ENCODE measurements at regions not wholly inside any gene's neighbourhood (a gene's known extent, or its start where the extent isn't known, plus 50 kb on each side); places are given as distances from the start of the nearest gene placed in this dataset.
"Not testable (repeated sequence)": the region's sequence is repeated elsewhere in the genome, so short reads cannot be mapped to it uniquely, and the experiment has no call there.

DNA sequence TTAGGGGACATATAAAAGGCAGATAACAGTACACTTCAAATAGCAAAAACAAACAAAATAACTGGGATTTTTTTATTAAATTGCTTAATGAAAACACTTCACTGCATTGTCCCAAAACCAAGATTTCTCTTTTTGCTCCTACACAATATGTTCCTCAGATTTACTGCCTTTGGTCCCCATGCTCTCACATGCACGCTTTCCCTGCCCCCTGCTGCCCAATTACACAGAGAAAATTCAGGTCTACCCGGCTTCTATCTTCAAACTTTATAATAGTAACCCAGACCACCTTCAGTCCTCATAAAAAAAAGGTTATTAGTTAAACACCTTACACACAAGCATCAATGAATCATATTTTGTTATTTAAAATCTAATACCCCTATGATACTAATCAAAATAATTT lies 673.8 kb upstream of the HS3ST5 start:
- DNase-seq, result no peak

DNA sequence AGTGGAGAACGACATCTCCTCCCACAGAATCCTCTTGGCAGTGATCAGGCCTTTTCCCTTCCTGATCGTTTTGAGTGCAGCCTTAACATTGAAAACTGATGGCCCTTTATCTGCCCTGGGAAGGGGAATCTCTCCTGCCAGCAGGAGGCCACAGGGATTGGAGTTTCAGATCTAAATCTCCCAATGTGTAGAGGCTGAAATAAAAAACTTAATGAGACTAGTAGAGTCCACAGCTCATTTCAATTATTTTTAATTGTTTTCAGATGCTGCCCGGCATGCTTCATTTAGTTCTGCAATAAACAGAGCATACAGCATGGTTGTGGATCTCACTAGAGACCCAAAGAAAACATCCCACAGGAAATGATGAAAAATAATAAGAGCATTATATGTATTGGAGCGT lies 662.2 kb upstream of the HS3ST5 start:
- DNase-seq, result no peak

DNA sequence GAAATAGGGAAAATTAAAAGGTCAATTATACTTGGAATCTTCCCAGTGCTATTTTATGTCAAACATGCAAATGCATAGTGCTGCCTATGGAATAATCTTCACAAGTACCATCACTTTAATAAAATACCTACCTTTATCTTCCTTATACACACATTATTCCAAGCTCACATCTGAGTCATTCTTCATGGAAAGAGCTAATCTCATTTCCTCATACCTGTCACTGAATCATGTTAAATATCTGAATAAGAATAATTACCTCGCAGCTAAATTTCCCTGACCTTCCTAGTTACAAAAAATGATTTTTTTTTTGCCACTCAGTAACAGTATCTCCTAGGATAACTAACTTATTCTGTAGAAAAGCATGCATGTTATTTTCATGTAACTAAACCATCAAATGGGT lies 661.4 kb upstream of the HS3ST5 start:
- no peak for DNase-seq

DNA sequence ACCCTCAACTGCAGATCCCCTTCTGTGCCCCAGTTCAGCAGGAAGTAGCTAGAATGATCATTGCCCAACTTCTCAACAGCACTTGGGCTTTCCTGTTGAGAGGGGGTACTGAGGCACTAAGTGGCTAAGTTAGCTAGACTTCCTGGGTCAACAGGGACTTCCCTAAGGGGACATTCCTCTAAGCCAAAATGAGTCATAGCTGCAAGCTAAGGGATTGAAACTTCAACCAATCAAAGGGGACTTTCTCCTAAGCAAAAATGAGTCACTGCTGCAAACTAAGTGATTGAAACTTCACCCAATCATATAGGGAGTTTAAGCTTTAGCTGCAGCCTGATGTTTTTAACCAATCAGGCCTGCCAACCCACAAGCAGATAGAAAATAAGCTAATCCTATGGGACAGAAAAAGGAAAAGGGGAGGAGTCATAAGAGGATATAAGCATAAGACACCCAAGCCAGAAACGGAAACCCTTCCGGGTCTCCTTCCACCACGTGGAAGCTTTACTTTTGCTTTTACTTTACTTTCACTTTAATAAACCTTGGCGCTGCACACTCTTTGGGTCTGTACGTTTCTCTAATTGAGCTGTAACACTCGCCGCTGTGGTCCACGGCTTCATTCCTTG lies 659.0 kb upstream of the HS3ST5 start:
- DNase-seq, result peak; percentile 16

DNA sequence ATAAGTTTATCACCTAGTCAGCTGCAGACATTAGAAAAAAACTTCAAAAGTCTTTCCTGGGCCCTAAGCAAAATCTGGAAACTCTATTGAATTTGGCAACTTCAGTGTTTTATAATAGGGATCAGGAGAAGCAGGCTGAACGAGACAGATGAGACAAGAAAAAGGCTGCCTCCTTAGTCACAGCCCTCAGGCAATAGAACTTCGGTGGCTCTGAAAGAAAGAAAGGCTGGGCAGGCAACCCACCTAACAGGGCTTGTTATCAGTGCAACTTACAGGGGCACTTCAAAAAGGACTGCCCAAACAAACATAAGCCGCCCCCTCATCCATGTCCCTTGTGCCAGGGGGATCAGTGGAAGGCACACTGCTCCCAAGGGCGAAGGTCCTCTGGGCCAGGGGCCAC lies 657.9 kb upstream of the HS3ST5 start:
- DNase-seq, result no peak

DNA sequence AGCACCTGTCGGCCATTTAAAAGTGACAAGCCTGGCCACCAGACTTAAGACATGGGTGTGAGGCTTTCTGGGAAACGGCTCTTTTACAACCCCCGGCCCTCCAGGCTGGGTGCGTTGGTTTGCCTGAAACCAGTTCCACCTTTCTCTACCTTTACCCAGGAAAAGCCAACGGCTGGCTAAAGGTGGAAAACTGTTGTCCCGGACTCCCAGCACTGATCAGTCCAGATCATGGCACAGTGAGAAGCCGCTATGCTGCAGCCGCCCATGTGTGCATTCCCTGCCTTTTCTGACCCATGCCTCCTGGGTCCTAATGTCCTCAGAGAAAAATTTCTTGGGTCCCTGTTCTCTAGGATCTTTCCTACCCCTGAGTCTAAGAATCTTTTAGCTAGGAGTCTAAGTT lies 655.7 kb upstream of the HS3ST5 start:
- DNase-seq, result no peak

DNA sequence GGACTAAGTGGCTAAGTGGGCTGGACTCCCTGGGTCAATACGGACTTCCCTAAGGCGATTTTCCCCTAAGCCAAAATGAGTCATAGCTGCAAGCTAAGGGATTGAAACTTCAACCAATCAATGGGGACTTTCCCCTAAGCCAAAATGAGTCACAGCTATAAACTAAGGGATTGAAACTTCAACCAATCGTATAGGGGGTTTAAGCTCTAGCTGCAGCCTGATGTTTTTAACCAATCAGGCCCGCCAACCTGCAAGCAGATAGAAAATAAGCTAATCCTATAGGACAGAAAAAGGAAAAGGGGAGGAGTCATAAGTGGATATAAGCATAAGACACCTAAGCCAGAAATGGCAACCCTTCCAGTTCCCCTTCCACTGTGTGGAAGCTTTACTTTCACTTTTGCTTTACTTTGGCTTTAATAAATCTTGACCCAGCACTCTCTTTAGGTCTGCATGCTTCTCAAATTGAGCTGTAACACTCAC lies 655.0 kb upstream of the HS3ST5 start:
- peak; percentile 6 for DNase-seq

DNA sequence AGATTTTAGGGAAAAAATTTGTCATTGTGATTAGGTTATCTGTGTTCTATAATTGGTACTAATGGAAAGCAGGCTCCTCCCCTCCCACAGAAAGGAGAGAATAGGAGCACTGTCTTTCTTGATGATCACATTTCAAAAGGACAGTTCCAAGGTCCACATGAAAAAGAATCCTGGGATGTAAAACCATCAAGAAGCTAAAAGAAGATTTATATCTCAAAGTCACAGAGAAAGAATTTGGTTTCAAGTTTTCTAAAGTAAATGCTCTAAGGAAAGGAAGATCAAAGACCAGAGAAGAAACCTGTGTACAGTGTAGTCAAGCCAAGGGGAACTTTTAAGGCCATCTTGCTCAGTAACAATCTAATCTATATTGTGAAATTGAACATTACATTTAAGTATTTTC lies 652.7 kb upstream of the HS3ST5 start:
- no peak for DNase-seq

DNA sequence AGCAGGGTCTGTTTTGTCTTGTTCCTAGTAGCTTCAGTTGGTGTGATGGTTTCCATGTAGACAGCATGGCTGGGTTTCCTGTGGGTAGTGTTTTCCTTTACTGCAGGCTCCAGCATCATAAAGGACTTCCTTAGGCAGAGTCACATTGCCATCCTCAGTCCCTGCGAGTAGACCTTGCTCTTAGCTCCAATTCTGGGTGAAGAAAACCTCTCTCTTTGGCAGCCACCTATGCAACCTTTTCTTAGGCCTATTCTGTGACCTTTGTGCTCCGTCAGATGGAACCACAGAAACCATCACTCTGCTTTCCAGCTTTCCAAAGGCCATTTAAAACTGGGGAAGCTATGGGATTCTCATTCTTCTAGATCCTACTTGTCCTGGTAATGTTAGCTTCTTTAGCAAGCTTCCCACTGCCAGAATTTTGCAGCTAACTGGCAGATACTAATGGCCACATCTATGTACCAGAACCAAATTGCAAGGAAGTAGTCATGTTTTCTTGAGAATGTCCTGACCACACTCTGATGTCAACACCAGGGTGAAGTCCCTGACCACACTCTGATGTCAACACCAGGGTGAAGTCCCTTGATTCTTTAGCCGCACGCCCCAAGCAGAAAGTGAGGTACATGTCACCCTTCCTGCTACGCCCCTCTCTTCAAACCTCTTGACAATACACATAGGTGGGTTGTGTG lies 646.6 kb upstream of the HS3ST5 start:
- DNase-seq, result peak; percentile 24

DNA sequence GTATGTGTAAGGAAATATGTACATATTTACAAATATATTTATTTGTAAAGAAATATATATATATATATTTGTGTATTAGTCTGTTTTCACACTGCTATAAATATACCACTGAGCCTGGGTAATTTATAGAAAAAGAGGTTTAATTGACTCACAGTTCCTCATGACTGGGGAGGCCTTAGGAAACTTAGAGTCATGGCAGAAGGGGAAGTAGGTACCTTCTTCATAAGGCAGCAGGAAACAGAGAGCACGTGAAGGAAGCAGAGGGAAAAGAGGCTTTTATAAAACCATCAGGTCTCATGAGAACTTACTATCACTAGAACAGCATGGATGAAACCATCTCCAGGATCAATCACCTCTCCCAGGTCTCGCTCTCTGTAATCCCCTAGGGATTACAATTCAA lies 644.5 kb upstream of the HS3ST5 start:
- no peak for DNase-seq

DNA sequence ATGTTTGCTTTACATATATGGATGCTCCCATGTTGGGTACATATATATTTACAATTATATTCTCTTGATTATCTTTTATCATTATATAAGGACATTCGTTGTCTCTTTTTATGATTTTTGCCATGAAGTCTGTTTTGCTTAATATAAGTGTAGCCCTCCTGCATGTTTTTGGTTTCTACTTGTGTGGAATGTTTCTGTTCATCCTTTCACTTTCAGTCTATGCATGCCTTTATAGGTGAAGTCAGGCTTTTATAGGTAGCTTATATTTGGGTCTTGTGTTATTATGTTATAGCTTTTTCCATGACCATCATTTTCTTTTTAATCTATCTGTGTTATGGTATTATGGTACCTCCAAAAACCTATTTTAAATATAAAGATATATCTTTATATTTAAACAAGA lies 612.5 kb upstream of the HS3ST5 start:
- no peak for DNase-seq

DNA sequence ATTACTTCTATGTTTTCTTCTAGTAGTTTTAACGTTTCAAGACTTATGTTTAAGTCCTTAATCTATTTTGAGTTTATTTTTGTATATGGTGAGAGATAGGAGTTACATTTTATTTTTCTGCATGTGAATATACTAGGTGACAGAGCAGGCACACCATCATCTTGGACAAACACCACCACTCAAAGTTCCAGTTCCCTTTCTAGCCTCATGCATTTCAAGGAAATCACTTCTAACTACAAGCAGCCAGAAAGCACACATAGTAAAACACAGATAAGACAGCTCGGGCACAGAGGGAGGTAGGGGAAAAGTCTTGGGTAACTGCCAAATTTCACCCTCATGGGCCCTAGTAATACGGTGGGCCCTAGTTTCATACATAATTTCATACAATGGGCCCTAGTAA lies 609.4 kb upstream of the HS3ST5 start:
- no peak for DNase-seq

DNA sequence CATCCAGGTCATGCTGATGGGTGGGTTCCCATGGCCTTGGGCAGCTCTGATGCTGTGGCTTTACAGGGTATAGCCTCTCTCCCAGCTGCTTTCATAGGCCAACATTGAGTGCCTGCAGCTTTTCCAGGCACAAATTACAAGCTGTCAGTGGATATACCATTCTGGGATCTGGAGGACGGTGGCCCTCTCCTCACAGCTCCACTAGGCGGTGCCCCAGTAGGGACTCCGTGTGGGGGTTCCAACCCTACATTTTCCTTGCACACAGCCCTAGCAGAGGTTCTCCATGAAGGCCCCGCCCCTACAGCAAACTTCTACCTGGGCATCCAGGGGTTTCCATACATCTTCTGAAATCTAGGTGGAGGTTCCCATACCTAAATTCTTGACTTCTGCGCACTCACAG lies 602.6 kb upstream of the HS3ST5 start:
- no peak for DNase-seq

DNA sequence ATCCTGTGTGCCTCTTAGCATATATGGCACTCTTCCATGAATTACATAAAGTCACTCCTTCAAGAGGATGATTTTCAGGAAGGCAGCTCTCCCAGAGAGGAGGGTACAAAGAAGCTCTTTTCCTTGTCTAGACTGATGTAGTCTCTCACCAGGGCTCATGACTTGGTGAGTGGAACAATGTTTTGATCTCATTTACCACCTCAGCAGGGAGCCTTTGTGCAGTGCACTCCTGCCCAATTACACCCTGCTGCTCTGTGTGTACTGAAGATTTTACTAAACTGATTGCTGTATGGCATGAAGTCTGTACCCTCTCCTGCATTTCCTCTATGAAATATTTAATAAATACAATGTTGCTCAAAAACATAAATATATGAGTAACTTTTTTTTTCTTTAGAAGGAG lies 598.3 kb upstream of the HS3ST5 start:
- DNase-seq, result no peak

DNA sequence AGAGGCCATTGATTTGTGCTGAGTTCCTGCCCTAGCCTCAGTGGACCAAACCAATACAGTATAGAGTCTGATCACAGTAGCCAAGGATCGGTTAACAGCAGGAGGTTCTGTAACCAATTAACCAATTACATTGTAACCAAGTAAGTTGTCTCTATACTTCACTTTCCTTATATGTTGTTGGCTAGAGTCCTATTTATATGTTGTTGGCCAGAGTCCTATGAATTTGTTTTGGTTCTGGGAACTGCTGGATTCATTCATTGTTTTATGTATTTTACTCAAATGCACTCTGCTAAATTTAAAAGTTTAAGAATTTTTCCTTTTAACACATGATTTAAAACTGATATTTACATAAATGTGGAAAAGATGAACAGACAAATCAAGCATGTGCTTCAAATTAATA lies 597.4 kb upstream of the HS3ST5 start:
- no peak for DNase-seq

DNA sequence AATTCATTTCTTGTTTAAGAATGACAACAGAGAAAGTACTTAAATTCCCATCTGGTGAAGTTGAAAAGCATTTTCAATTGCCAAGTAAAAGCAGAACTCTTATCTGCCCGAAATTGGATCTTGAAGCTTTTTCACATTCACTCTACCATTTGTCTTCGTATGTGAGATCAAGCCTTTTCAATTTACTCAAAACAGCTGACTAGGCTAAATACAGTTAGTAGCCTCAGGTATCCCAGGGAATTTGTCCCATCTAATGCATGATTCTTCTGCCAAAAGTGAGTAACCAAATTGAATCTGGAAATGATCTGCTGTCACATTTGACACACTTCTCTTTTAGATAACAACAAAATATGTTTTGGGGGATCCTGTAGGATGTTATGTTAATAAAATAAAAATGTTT lies 596.8 kb upstream of the HS3ST5 start:
- DNase-seq, result no peak

DNA sequence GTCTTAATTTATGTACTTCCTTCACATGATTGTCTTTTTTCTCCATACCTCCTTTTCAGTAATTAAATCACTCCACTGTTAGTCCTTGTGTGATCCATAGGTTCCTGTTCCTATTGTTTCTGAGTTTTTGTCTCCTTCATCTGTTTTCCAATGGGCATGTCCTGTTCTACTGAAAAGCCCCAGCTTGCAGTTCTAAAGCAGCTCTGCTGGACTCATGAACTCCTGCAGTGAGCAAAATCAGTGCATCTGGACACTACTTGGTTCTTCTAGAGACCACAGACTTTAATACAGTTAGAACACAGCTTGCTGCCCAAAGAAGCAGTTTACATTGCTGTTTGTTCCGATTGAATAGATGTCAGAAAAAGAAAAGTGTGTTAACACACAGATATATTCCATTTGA lies 593.3 kb upstream of the HS3ST5 start:
- no peak for DNase-seq

DNA sequence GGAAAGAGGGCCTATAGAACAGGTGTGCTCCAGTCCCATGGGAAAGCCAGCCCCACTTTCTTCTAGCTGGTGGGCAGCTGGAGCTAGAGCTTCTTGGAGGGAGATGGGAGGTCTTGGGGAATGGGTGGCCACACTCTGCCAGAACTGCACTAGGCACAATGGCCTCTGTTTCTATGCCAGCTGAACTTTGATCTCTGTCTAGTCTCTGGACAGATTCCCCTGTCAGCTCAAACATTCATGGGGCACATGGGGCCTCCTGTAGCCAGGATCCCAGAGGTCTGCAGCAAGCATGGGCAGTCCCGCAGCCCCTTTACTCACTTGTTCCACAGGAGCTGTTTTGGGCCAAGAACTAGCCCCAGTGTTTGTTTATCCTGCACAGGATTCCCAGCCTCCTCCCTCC lies 591.3 kb upstream of the HS3ST5 start:
- DNase-seq, result no peak

DNA sequence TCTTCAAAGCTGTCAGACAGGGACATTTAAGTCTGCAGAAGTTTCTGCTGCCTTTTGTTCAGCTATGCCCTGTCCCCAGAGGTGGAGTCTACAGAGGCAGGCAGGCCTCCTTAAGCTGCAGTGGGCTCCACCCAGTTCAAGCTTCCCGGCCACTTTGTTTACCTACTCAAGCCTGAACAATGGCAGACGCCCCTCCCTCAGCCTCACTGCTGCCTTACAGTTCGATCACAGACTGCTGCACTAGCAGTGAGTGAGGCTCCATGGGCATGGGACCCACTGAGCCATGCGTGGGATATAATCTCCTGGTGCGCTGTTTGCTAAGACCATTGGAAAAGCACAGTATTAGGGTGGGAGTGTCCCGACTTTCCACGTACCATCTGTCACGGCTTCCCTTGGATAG lies 585.9 kb upstream of the HS3ST5 start:
- not testable (repeated sequence) for DNase-seq

DNA sequence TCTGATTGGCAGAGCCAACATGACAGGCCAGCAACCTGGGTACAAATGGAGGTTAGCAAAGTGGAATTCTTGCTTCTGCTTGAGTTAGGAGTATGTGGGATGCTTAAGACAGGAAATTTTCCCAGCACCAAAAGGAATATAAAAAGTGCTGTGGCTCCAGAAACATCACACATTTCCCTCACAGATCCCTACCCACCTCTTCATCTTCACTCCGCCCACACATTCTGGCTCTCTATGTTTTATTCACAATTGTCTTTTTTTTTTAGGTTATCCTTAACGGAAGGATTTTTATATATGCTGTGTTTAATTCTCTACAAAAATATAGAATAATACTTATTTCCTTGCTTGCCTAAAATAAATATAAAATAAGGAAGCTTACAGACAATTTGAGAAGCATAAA lies 563.3 kb upstream of the HS3ST5 start:
- no peak for DNase-seq

DNA sequence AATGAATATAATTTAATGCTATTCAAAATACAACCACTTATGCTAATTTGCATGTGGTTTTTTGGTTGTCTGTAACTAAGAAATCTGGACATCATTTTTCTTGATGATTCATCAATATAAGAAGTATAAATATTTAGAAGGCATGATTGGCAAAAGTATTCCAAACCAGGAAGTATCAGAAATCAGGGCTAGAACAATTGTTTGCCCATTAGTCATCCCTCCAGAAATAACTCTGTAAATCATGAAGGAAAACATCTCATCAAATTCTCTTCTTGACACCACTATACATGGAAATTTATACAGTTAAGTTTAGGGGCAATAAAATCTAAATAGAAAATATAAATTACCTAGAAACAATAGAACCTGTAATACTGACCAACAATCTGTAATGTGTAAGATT lies 554.7 kb upstream of the HS3ST5 start:
- DNase-seq, result no peak

DNA sequence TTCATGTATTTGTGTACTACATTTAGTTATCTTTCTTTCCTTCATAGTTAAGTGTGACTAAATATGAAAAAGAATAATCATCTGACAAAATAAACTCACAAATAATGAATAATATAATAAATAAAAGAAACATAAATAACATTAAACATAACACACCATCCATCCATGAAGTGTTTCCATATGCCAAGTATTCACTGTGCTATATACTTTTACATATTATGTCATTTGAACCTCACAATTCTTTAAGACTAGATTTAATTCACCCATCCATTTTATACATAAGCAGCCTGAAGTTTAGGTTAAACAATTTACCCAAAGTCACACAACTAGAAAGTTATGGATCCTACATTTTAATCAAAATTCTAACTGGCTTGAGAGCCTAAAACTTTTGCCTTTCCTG lies 549.4 kb upstream of the HS3ST5 start:
- DNase-seq, result no peak

DNA sequence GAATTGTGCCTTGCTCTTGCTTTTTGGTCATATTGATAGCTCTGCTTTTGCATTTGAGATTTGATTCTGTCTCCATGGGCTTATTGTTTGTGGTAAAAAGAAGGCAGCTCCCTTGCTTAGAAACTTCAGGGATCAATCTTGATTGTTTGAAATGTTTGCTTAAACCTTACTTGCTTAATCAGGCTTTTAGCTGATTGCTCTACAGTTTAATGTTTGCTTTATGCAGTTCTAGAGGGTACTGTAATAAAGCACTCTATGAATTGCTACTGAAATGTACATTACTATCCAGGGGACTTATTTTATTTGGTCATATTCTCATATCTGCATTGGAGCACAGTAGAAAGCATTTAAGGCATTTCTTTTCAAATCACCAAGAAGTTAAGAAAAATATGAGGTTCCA lies 545.4 kb upstream of the HS3ST5 start:
- no peak for DNase-seq

DNA sequence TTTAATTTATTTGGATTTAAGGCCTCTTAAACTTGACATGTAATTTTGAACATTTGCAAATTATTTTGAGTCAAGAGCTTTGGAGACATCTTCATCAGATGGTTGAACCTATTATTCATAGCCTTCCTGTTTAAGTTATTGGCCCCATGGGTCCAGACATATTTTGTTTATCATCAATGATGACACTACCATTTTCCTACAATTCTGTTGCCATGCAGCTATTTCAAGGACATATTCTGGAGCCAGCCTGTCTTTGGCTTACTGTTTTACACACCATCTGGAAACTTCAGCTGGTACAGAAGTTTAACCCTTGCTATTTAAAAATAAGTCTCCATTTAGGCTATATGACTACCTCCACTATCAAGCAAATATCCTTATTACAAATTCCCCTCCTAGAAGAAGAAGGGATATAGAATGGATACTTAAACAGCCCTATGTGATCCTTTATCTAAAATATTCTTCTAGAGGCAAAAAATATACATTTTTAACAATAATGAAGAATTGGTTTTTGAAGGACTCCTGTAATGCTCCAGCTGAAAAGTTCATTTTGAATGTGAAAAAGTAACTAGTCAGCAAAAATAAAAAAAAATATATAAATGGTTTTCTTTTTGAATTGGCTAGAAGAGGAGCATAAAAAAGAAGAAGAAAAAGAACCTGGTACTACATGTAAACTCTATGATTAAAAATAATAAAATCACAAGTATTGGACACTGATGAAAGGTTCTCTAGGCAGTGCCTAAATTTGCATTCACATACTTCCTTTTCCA lies 544.0 kb upstream of the HS3ST5 start:
- no peak for DNase-seq
